ENCODE measurements at regions not wholly inside any gene's neighbourhood (a gene's known extent, or its start where the extent isn't known, plus 50 kb on each side); places are given as distances from the start of the nearest gene placed in this dataset.

DNA sequence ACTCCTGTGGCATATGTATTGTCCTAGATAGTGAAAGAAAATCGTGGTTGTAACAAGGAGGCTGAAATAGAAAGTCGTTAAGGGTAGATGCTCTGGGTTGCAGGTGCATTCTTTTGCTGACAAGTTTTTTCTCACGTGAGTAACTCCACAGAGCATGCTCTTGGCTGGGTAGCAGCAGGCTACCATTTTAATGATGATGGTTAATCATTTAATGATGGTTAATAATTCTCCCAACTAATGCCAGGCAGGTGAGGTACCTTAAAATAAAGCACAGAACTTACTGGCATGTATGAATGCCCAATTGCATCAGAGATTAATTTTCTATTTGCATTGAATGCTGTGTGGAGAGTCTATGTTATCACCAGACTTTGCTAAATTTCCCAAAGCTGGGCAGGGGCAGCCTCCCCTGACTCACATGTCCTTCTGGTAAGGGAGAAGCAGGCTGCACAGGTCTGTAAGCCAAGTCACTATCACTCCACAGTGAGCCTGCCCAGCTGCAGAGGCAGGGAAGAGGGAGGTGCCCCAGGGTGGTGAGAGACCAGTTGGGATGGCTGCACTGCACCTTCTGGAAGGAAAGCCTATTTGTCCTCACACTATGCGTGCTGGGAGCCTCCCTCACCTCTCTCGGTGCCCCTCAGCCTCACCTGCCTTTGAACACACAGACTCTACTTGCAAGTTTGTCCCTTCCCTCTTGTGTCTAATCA lies 287.0 kb upstream of the IGFBP3 start:
- no peak for TF ChIP-seq SIN3A (IDR thresholded peaks at IDR 0.05; ENCODE audit: low read depth)
- DNase-seq (ENCODE audit: low read depth, low spot score) (no peak), ATAC-seq (no peak)
- Histone ChIP-seq H3K79me2 (ENCODE audit: insufficient read depth, low read length) (no peaks in the 10 kb centered on the region), H3K4me2 (ENCODE audit: low read length) (no peak overlapping the region), H3K36me3 (ENCODE audit: control insufficient read depth in 1 of 2, insufficient read depth in 2 of 2, low read length in 2 of 2) (no peaks in the 10 kb centered on the region), H4K20me1 (ENCODE audit: insufficient read depth) (no peaks in the 10 kb centered on the region), H3K27me3 (ENCODE audit: insufficient read depth, low read length) (no peaks in the 10 kb centered on the region), H3K9me3 (ENCODE audit: control insufficient read depth in 1 of 2, insufficient read depth in 1 of 2, low read depth in 1 of 2, low read length in 2 of 2) (no peaks in the 10 kb centered on the region), H3K4me3 (replicated peaks in 1 of 2; ENCODE audit: low read depth in 1 of 2, low read length in 2 of 2) (no peak overlapping the region), H3K9me2 (ENCODE audit: insufficient read depth) (no peaks in the 10 kb centered on the region), H3K4me1 (ENCODE audit: control insufficient read depth in 1 of 2, insufficient read depth in 2 of 2, low read length in 2 of 2) (peaks cover 0 to 3% of the 10 kb centered on the region in 2 experiments; a peak in 1 of 4 replicates), H3K27ac (ENCODE audit: low read depth, low read length) (no peak overlapping the region), H2AFZ (ENCODE audit: low read depth, low read length, poor library complexity, severe bottlenecking) (no peak overlapping the region), H3K9ac (ENCODE audit: low read length) (no peak overlapping the region)
- ChIA-PET CTCF (no interaction called here), POLR2A (no interaction called here), RAD21 (ENCODE audit: low non-redundant PET in 1 of 2, low total read pairs in 2 of 2, uncharacterized antibody in 2 of 2, unreplicated experiment in 2 of 2) (no interaction called here)
- intact Hi-C loops (cut with micrococcal nuclease), result no loop called here
- no TSS peak for BruUV-seq (replicated peaks)

DNA sequence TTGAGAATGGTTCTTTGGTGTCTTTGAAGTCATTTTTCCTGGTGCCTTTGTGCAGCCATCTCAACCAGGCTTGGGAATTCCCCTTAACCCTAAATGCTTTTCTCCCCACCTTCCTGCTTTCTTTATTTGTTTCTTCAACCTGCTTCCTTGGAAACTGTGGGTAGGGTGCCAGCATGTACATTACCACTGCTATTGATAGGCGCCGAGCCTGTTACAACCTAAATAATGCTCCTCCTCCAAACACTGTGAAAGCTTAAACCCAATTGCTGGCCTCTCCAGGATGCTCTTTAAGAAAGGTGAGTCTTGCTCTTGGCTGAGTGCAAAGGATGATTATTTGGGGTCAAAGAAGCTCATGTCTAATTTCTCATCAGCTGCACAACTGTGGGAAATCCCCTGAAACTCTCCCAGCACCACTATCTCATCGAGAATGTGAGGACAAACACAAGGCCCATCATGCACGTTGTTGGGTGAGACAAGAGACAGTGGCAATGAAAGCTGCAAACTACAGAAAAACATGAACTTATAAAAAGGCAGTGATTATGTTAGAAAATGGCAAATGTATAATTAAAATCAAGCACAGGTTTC lies 285.5 kb upstream of the IGFBP3 start:
- no TSS peak for BruUV-seq (replicated peaks)

More for the DNA sequence above, 285.5 kb upstream of the IGFBP3 start:
- Histone ChIP-seq H4K20me1 (ENCODE audit: insufficient read depth) (no peaks in the 10 kb centered on the region), H3K79me2 (ENCODE audit: insufficient read depth, low read length) (no peaks in the 10 kb centered on the region), H3K4me2 (ENCODE audit: low read length) (no peak overlapping the region), H3K9me2 (ENCODE audit: insufficient read depth) (no peaks in the 10 kb centered on the region), H3K27ac (ENCODE audit: low read depth, low read length) (no peak overlapping the region), H3K4me3 (replicated peaks in 1 of 2; ENCODE audit: low read depth in 1 of 2, low read length in 2 of 2) (no peak overlapping the region), H3K27me3 (ENCODE audit: insufficient read depth, low read length) (no peaks in the 10 kb centered on the region), H2AFZ (ENCODE audit: low read depth, low read length, poor library complexity, severe bottlenecking) (no peak overlapping the region), H3K4me1 (ENCODE audit: control insufficient read depth in 1 of 2, insufficient read depth in 2 of 2, low read length in 2 of 2) (peaks cover 0 to 3% of the 10 kb centered on the region in 2 experiments; a peak in 1 of 4 replicates), H3K9me3 (ENCODE audit: control insufficient read depth in 1 of 2, insufficient read depth in 1 of 2, low read depth in 1 of 2, low read length in 2 of 2) (no peaks in the 10 kb centered on the region), H3K9ac (ENCODE audit: low read length) (no peak overlapping the region), H3K36me3 (ENCODE audit: control insufficient read depth in 1 of 2, insufficient read depth in 2 of 2, low read length in 2 of 2) (no peaks in the 10 kb centered on the region)
- TF ChIP-seq RAD21 (IDR thresholded peaks at IDR 0.05; ENCODE audit: low read depth) (no peak), SP1 (IDR thresholded peaks at IDR 0.05; ENCODE audit: low read depth) (no peak)
- ATAC-seq, result no peak
- no peak for DNase-seq (ENCODE audit: low read depth, low spot score)
- ChIA-PET RAD21 (ENCODE audit: low non-redundant PET in 1 of 2, low total read pairs in 2 of 2, uncharacterized antibody in 2 of 2, unreplicated experiment in 2 of 2) (no interaction called here), POLR2A (no interaction called here), CTCF (no interaction called here)
- intact Hi-C loops (cut with micrococcal nuclease), result no loop called here
